GM21447 (cell line): ENCODE measurements at regions not wholly inside any gene's neighbourhood (a gene's known extent, or its start where the extent isn't known, plus 50 kb on each side); places are given as distances from the start of the nearest gene placed in this dataset.
"Not testable (repeated sequence)": the region's sequence is repeated elsewhere in the genome, so short reads cannot be mapped to it uniquely, and the experiment has no call there.

Experiments used
- ATAC-seq: cut with Tn5 transposase; IDR thresholded peaks from one replicate; pipeline ENCODE4 v1.9.1; 2021; ENCODE audit not compliant: unreplicated experiment

DNA sequence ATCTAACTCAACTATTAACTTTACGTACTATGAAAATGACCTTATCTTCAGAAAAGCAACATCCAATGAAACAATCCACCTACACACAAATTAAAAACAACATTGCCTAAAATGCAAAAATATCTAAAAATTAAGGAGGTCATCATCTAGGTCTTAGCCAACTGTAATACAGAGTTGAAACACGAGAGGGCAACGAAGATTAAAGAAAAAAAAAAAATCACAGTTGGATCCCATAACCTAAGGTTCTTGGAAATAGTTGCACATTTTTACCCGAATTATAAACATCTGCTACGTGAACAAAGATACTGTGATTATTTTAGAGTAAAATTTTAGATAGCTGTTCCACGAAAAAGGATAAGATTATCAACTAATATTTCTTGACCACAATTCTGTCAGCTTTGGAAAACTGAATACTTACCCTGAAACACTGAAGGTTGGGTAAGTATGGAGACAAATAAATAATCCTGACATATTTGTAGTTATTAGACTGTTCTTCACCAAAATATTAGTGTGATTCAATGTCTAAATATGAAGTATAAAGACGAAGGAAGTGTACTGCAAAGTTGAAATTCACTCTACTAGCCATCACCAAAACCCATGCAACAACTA lies 88.0 kb upstream of the AK4 start:
- ATAC-seq, result no peak

DNA sequence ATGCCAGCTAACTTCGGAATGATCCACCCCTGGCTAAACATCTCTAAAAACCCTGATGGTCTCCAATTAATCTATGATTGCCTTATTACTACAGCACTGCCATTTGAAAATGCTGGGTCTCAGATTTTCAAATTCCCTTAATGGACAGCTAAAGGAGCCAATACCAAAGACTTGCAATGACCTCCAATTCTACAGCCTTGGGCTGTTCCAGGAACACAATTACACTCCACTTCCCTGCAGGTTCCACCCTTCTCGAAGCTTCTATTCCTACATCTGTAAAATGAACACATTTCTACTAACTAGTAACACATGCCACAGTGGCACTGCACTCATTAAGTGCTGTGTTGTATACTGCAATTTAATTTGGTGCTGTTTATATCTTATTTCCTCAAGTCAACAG lies 85.7 kb upstream of the AK4 start:
- ATAC-seq, result no peak

DNA sequence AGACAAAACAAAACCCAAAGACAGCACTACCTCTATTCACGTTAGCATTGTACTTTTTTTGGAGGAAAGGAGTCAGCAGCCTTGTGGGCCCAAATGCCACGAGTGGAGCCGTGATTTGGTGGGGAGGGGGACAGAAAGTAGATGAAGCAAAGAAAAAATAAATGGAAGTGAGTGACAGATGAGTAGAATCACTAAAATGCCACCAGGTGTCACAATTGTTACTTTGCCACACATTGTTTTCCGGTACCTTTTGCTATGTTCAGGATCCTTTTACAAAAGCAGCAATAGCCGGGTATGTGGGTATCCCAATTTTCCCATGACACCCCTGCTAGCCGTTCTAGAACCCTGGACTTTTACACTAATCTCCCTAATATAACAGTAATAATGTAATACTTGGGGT lies 85.0 kb upstream of the AK4 start:
- no peak for ATAC-seq

- ATAC-seq, result no peak
Measured at GRCh38 chr1:65064981-65065380, 83.0 kb upstream of the AK4 start.

DNA sequence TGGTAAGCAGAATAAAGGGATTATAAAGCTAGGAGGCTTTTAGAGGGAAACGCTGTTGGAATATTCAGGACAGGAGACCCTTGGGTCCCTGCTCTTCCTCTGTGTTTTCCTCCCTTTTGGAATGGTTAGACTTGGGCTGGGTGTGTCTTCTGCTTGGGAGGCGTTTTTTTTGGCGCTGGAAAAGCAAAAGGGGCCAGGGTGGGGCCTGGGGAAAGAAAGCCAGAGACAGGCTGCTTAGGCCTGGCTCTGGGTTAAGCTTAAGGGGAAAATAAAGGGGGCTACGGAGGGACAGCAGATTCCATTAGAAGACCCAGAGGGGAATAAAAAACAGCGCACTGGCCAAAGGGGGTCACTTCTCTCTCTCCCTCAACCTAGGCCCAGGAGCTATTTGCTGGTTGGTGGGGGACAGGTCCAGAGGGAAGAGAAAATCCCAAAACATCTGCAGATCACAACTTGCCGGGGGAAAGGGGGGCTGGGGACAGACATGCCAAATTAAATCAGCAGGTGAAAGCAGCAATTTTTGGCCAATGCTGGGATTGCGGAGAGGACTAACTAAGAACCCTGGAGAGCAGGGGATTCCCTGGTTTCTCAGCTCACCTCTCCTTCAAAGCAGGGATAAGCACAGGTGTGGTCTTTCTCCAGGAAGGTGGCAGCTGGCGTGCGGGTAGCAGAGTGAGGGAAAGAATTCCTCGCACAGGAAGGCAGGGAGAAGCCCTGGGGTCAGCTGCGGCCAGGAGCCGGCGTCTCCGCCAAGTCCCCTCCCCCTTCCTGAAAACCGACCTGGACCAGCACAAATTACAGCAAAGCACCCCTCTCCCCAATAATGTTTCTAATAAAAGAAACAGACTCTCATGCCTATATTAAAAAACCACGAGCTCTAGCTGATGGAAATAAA lies 82.2 kb upstream of the AK4 start:
- no peak for ATAC-seq

DNA sequence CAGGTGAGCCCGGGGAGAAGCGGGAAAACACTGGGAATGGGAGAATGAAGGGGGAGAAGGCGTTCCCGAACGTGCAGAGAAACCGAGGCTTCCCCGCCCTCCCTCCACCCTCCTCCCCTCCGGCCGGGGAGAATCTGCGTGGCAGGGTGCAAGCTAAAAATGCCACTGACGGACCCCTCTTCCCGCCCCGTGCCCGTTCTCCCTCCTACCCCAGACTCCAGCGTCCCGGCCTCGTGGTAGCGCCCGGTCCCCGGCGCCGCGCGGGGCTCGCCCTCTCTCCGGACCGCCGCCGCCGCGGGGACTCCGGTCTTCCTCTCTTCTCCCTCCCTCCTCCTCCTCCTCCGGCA lies 81.6 kb upstream of the AK4 start:
- ATAC-seq, result peak; percentile 29

- ATAC-seq, result peak; percentile 33
Measured at GRCh38 chr1:65066766-65067490, 81.1 kb upstream of the AK4 start.

DNA sequence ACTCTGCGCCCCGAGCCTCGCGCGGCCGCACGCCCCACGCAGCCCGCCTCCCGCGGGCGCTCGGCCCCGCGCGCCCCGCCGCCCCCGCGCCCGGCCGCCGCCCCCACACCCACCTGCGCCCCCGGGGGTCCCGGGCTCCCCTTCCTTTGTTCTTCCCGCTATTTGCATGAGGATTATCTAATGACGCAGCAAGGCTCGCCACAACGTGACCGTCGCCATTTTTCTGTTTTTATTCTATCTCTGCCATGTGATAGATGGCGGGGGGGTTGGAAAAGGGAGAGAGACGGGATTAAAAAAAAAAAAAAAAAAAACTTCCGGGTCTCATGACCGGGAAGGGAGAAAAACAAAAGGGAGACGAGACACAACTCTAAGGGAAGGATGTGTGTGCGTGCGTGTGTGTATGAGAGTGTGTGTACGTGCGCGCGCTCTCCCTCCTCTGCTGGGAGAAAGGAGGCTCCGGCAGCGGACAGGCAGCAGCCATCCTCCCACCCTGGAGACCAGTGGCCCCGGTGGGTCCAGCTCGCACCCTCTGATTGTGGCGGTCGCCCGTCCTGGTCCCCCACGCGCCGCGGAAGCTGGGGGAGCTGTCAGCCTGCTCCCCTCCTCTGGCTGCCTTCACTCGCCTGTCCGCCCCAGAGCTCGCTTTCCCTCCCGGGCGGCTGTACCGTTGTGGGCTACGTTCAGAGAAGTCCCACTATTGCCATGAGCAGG lies 80.4 kb upstream of the AK4 start:
- peak; percentile 33 for ATAC-seq

GRCh38 chr1:65068202-65069010 lies 79.6 kb upstream of the AK4 start:
- ATAC-seq, result peak; percentile 26

- no peak for ATAC-seq
Measured at GRCh38 chr1:65069011-65069565, 78.9 kb upstream of the AK4 start.

DNA sequence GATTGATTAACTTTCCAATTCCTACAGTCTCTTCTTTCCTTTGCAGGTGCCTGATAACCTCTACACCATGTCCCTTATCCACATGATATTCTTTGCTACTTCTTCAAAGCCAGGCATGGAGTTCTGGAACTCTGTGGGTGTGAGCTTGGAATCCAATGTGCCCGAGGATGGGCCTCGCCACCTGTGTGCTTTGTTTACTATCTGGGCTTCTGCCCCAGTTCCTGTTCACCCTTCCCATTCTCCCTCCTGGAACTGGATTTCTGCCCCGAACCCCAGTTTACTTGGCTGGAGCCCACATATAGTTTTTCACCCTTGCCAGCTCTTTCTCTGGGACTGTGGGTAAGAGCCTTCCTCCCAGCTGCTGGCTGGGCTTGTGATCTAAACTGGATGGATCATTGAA lies 75.2 kb upstream of the AK4 start:
- ATAC-seq, result no peak

GRCh38 chr1:65075123-65075976 lies 72.7 kb upstream of the AK4 start:
- peak; percentile 85 for ATAC-seq

- no peak for ATAC-seq
Measured at GRCh38 chr1:65077369-65077768, 70.6 kb upstream of the AK4 start.

- no peak for ATAC-seq
Measured at GRCh38 chr1:65079941-65080340, 68.1 kb upstream of the AK4 start.

GRCh38 chr1:65082346-65083040 lies 65.5 kb upstream of the AK4 start:
- no peak for ATAC-seq

GRCh38 chr1:65083263-65083896 lies 64.6 kb upstream of the AK4 start:
- ATAC-seq, result peak; percentile 61

DNA sequence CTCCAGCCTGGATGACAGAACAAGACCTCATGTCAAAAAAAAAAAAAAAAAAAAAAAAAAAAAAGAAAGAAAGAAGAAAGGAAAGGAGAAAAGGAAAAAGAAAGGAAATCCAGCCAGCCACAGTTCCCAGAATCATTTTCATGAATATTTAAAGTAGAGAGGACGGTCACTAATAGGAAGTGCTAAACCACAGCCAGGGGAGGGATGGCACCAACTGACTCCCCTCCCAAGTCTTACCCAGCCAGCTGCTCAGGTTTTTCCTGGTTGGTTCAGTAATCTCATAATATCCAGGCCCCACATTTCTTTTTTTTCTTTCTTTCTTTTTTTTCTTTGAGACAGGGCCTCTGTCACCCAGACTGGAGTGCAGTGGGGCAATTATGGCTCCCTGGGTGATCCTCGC lies 63.9 kb upstream of the AK4 start:
- ATAC-seq, result no peak

DNA sequence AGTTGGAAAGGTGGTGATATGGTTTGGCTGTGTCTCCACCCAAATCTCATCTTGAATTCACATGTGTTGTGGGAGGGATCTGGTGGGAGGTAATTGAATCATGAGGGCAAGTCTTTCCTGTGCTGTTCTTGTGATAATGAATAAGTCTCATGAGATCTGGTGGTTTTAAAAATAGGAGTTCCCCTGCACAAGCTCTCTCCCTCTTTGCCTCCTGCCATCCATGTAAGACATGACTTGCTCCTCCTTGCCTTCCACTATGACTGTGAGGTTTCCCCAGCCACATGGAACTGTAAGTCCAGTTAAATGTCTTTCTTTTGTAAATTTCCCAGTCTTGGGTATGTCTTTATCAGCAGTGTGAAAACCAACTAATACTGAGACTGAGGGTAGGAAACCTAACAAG lies 60.5 kb upstream of the AK4 start:
- not testable (repeated sequence) for ATAC-seq
